ENCODE measurements at regions not wholly inside any gene's neighbourhood (a gene's known extent, or its start where the extent isn't known, plus 50 kb on each side); places are given as distances from the start of the nearest gene placed in this dataset.

- no peak for TF ChIP-seq CTCF (IDR thresholded peaks at IDR 0.05)
- TF ChIP-seq POLR2A (IDR thresholded peaks at IDR 0.05): no peak
Observed at GRCh38 chr2:173855661-173856060, 109.5 kb downstream of the SP3 start.
